GM23338 (cell line): ENCODE measurements at regions not wholly inside any gene's neighbourhood (a gene's known extent, or its start where the extent isn't known, plus 50 kb on each side); places are given as distances from the start of the nearest gene placed in this dataset.

ENCODE experiments used
- CTCF ChIP-seq, 2 experiments: fragments of 200-600 bp in 1 of 2; sonication (generic) in 1 of 2; conservative IDR thresholded peaks; 2 replicates each; pipeline versions ENCODE4 v1.5.1 to v1.6.1; 2016 to 2017; ENCODE audit warnings: antibody characterized with exemption in 2 of 2, low read depth in 2 of 2, mild to moderate bottlenecking in 2 of 2, moderate library complexity in 1 of 2
- REST ChIP-seq: IDR thresholded peaks from one replicate; pipeline ENCODE4 v1.6.1; 2018; ENCODE audit warnings: antibody characterized with exemption; ENCODE audit not compliant: unreplicated experiment

DNA sequence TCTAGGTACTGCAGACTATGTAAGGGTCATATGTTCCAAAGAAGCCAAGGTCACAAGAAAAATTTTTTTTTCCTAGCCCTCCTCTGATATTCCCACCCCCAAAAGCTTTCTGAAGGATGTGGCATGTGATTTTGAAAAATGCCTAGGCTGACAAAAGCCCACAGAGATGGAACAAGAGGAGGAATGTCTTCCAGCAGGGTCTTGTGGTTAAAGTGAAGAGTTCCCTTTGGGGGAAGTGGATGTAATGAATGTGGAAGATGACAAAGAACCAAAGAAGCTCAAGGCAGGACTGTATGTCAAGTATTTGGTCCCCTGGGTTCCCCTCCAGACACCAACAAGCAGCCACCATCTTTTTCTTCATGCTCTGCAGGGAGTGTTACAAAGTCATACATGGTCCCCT lies 268.8 kb downstream of the BCOR start:
- TF ChIP-seq CTCF (conservative IDR thresholded peaks at IDR 0.05; ENCODE audit: low read depth in 2 of 2): no peak
- no peak for TF ChIP-seq REST
